Gastrocnemius medialis (tissue), 4 donors: ENCODE measurements at regions not wholly inside any gene's neighbourhood (a gene's known extent, or its start where the extent isn't known, plus 50 kb on each side); places are given as distances from the start of the nearest gene placed in this dataset.
"Not testable (repeated sequence)": the region's sequence is repeated elsewhere in the genome, so short reads cannot be mapped to it uniquely, and the experiment has no call there.

Experiments used
- POLR2A ChIP-seq, 2 donors: fragments of 450-650 bp; IDR thresholded peaks; one replicate each; pipeline ENCODE4 v1.6.1; 2017; ENCODE audit warnings: antibody characterized with exemption in 2 of 2, mild to moderate bottlenecking in 2 of 2, moderate library complexity in 2 of 2
- TF ChIP-seq, protein P1 (sequence below), 5 experiments: fragments of 450-650 bp in 3 of 5; fragments of 200-600 bp in 2 of 5; sonication (generic) in 2 of 5; IDR thresholded peaks in 4 of 5; conservative IDR thresholded peaks in 1 of 5; 1 replicate in 4 of 5; 2 replicates in 1 of 5; pipeline ENCODE4 v1.5.1; 2016 to 2019; ENCODE audit warnings: antibody characterized with exemption in 5 of 5, mild to moderate bottlenecking in 3 of 5, moderate library complexity in 3 of 5

DNA sequence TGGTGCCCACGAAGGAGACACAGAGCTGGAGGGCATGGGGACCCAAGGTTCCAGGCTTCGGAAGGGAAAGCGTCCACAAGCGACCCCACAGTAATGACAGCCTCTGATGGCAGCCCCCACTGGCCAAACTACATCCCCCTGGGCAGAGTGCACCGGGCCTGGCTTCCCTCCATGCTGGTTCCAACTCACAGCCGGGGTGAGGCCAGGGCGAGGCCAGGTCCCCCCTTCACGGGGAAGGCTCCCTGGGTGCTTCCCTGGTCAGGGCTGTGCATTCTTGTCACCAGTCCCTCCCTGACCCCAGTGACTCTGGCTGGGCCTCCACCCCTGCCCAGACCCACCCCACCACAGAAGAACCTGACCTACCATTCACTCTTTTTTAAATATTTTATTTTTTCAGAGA is 248.9 kb upstream of the ANKRD20A1 start:
- TF ChIP-seq, protein P1, sequence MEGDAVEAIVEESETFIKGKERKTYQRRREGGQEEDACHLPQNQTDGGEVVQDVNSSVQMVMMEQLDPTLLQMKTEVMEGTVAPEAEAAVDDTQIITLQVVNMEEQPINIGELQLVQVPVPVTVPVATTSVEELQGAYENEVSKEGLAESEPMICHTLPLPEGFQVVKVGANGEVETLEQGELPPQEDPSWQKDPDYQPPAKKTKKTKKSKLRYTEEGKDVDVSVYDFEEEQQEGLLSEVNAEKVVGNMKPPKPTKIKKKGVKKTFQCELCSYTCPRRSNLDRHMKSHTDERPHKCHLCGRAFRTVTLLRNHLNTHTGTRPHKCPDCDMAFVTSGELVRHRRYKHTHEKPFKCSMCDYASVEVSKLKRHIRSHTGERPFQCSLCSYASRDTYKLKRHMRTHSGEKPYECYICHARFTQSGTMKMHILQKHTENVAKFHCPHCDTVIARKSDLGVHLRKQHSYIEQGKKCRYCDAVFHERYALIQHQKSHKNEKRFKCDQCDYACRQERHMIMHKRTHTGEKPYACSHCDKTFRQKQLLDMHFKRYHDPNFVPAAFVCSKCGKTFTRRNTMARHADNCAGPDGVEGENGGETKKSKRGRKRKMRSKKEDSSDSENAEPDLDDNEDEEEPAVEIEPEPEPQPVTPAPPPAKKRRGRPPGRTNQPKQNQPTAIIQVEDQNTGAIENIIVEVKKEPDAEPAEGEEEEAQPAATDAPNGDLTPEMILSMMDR (IDR thresholded peaks at IDR 0.05 in 4 of 5, conservative IDR thresholded peaks at IDR 0.05 in 1 of 5): not testable (repeated sequence)
- TF ChIP-seq POLR2A (IDR thresholded peaks at IDR 0.05): not testable (repeated sequence)
